ENCODE measurements at regions not wholly inside any gene's neighbourhood (a gene's known extent, or its start where the extent isn't known, plus 50 kb on each side); places are given as distances from the start of the nearest gene placed in this dataset.

GRCh38 chr1:59169703-59170102 is 127.2 kb upstream of the FGGY start:
- no peak for TF ChIP-seq EZH2phosphoT487 (IDR thresholded peaks at IDR 0.05; ENCODE audit: low read depth, severe bottlenecking, unreplicated experiment)
- no peak for TF ChIP-seq CTCF (IDR thresholded peaks at IDR 0.05; ENCODE audit: poor library complexity)
- TF ChIP-seq EZH2 (IDR thresholded peaks at IDR 0.05; ENCODE audit: borderline replicate concordance): no peak

GRCh38 chr1:59170659-59171058 is 126.2 kb upstream of the FGGY start:
- Histone ChIP-seq H2AFZ (no peak overlapping the region), H3K27ac (no peak overlapping the region), H3K9me2 (replicated peaks; ENCODE audit: insufficient read depth) (no peaks in the 10 kb centered on the region), H3K9me3 (ENCODE audit: low read depth) (no peaks in the 10 kb centered on the region), H4K20me1 (ENCODE audit: insufficient read depth, poor library complexity, severe bottlenecking) (no peaks in the 10 kb centered on the region), H3K36me3 (replicated peaks; ENCODE audit: insufficient read depth, low read depth) (no peaks in the 10 kb centered on the region), H3K27me3 (no peaks in the 10 kb centered on the region), H3K4me3 (no peak overlapping the region), H3K4me1 (ENCODE audit: insufficient read depth) (no peaks in the 10 kb centered on the region), H3K79me2 (no peaks in the 10 kb centered on the region), H3K4me2 (no peak overlapping the region)
- no peak for TF ChIP-seq CTCF (IDR thresholded peaks at IDR 0.05; ENCODE audit: poor library complexity)
- TF ChIP-seq EZH2 (IDR thresholded peaks at IDR 0.05; ENCODE audit: borderline replicate concordance): no peak
- TF ChIP-seq EZH2phosphoT487 (IDR thresholded peaks at IDR 0.05; ENCODE audit: low read depth, severe bottlenecking, unreplicated experiment): no peak
- DNase-seq (ENCODE audit: low spot score): no peak
- WGBS (ENCODE audit: low lambda C conversion rate, missing lambda C conversion rate): 92% methylated on average over 3 of the region's 3 CpGs

More at GRCh38 chr1:59169703-59170102, 127.2 kb upstream of the FGGY start:
- Histone ChIP-seq H4K20me1 (ENCODE audit: insufficient read depth, poor library complexity, severe bottlenecking) (no peaks in the 10 kb centered on the region), H3K4me3 (no peak overlapping the region), H3K4me2 (no peak overlapping the region), H3K36me3 (replicated peaks; ENCODE audit: insufficient read depth, low read depth) (no peaks in the 10 kb centered on the region), H3K79me2 (no peaks in the 10 kb centered on the region), H3K27ac (no peak overlapping the region), H3K9me3 (ENCODE audit: low read depth) (no peaks in the 10 kb centered on the region), H3K27me3 (no peaks in the 10 kb centered on the region), H3K4me1 (ENCODE audit: insufficient read depth) (no peaks in the 10 kb centered on the region), H2AFZ (no peak overlapping the region), H3K9me2 (replicated peaks; ENCODE audit: insufficient read depth) (no peaks in the 10 kb centered on the region)
- WGBS (ENCODE audit: low lambda C conversion rate, missing lambda C conversion rate): 77% methylated on average over 1 of the region's 1 CpG
- no peak for DNase-seq (ENCODE audit: low spot score)

GRCh38 chr1:59171788-59172187 is 125.1 kb upstream of the FGGY start:
- Histone ChIP-seq H4K20me1 (ENCODE audit: insufficient read depth, poor library complexity, severe bottlenecking) (no peaks in the 10 kb centered on the region), H3K4me3 (no peak overlapping the region), H3K36me3 (replicated peaks; ENCODE audit: insufficient read depth, low read depth) (no peaks in the 10 kb centered on the region), H3K79me2 (no peaks in the 10 kb centered on the region), H3K27me3 (no peaks in the 10 kb centered on the region), H3K27ac (no peak overlapping the region), H3K4me1 (ENCODE audit: insufficient read depth) (no peaks in the 10 kb centered on the region), H3K9me3 (ENCODE audit: low read depth) (no peaks in the 10 kb centered on the region), H3K9me2 (replicated peaks; ENCODE audit: insufficient read depth) (no peaks in the 10 kb centered on the region), H2AFZ (no peak overlapping the region), H3K4me2 (no peak overlapping the region)
- DNase-seq (ENCODE audit: low spot score): no peak
- WGBS (ENCODE audit: low lambda C conversion rate, missing lambda C conversion rate): 72% methylated on average over 4 of the region's 4 CpGs
- no peak for TF ChIP-seq EZH2 (IDR thresholded peaks at IDR 0.05; ENCODE audit: borderline replicate concordance)
- no peak for TF ChIP-seq EZH2phosphoT487 (IDR thresholded peaks at IDR 0.05; ENCODE audit: low read depth, severe bottlenecking, unreplicated experiment)
- TF ChIP-seq CTCF (IDR thresholded peaks at IDR 0.05; ENCODE audit: poor library complexity): no peak

GRCh38 chr1:59172693-59173092 is 124.2 kb upstream of the FGGY start:
- Histone ChIP-seq H3K27me3 (no peaks in the 10 kb centered on the region), H3K9me2 (replicated peaks; ENCODE audit: insufficient read depth) (no peaks in the 10 kb centered on the region), H3K27ac (no peak overlapping the region), H3K79me2 (no peaks in the 10 kb centered on the region), H2AFZ (no peak overlapping the region), H3K9me3 (ENCODE audit: low read depth) (no peaks in the 10 kb centered on the region), H3K4me3 (no peak overlapping the region), H3K4me2 (no peak overlapping the region), H3K4me1 (ENCODE audit: insufficient read depth) (no peaks in the 10 kb centered on the region), H3K36me3 (replicated peaks; ENCODE audit: insufficient read depth, low read depth) (no peaks in the 10 kb centered on the region), H4K20me1 (ENCODE audit: insufficient read depth, poor library complexity, severe bottlenecking) (no peaks in the 10 kb centered on the region)
- TF ChIP-seq EZH2 (IDR thresholded peaks at IDR 0.05; ENCODE audit: borderline replicate concordance) (no peak), CTCF (IDR thresholded peaks at IDR 0.05; ENCODE audit: poor library complexity) (no peak), EZH2phosphoT487 (IDR thresholded peaks at IDR 0.05; ENCODE audit: low read depth, severe bottlenecking, unreplicated experiment) (no peak)
- WGBS (ENCODE audit: low lambda C conversion rate, missing lambda C conversion rate): 84% methylated on average over 1 of the region's 1 CpG
- no peak for DNase-seq (ENCODE audit: low spot score)

Measured in hepatocyte (in vitro differentiated cells).